22Rv1 (cell line): ENCODE measurements at regions not wholly inside any gene's neighbourhood (a gene's known extent, or its start where the extent isn't known, plus 50 kb on each side); places are given as distances from the start of the nearest gene placed in this dataset.

Experiments used
- H3K27ac ChIP-seq: fragments of 450-650 bp; 2 replicates; pipeline ENCODE4 v1.5.1; 2017
- CTCF ChIP-seq: fragments of 450-650 bp; IDR thresholded peaks from 2 replicates; pipeline ENCODE4 v1.5.1; 2017; ENCODE audit warnings: mild to moderate bottlenecking
- ZFX ChIP-seq: fragments of 450-650 bp; IDR thresholded peaks from 2 replicates; pipeline ENCODE4 v1.6.1; 2017; ENCODE audit warnings: antibody characterized with exemption, borderline replicate concordance

GRCh38 chr14:51538973-51539372 lies 112.7 kb upstream of the FRMD6 start:
- H3K27ac ChIP-seq, result no peak overlapping the region
- TF ChIP-seq CTCF (no peak), ZFX (no peak)

- no peak overlapping the region for H3K27ac ChIP-seq
- TF ChIP-seq CTCF (no peak), ZFX (no peak)
Measured at GRCh38 chr14:51539571-51540037, 112.1 kb upstream of the FRMD6 start.

- no peak overlapping the region for H3K27ac ChIP-seq
- TF ChIP-seq CTCF (no peak), ZFX (no peak)
Measured at GRCh38 chr14:51540364-51540763, 111.3 kb upstream of the FRMD6 start.

- no peak overlapping the region for H3K27ac ChIP-seq
- TF ChIP-seq ZFX (no peak), CTCF (no peak)
Measured at GRCh38 chr14:51544471-51544870, 107.2 kb upstream of the FRMD6 start.

GRCh38 chr14:51544901-51545300 lies 106.8 kb upstream of the FRMD6 start:
- H3K27ac ChIP-seq, result no peak overlapping the region
- TF ChIP-seq ZFX (no peak), CTCF (no peak)

GRCh38 chr14:51545396-51545795 lies 106.3 kb upstream of the FRMD6 start:
- TF ChIP-seq CTCF (no peak), ZFX (no peak)
- H3K27ac ChIP-seq, result no peak overlapping the region

- no peak for TF ChIP-seq ZFX
- no peak for TF ChIP-seq CTCF
- H3K27ac ChIP-seq, result no peak overlapping the region
Measured at GRCh38 chr14:51546099-51546498, 105.6 kb upstream of the FRMD6 start.
